HCT116 (cell line): ENCODE measurements at regions not wholly inside any gene's neighbourhood (a gene's known extent, or its start where the extent isn't known, plus 50 kb on each side); places are given as distances from the start of the nearest gene placed in this dataset.

Source experiments
- ATAC-seq: fragments of 200-7000 bp; cut with Tn5 transposase; 2 replicates; pipeline ENCODE4 v1.9.1; 2020; ENCODE audit warnings: mild to moderate bottlenecking, moderate library complexity
- BruUV-seq: library from RNA; stranded (reverse); fragments of 400-500 nt; replicated peaks from 2 replicates; lab custom pipeline; 2021; lab: Mats Ljungman, UMichigan
- CTCF ChIA-PET: fragments of 300-600 bp; sonication (Branson Sonifier 250); formaldehyde crosslinking; loops from one replicate; lab custom pipeline; 2021; ENCODE audit warnings: antibody characterized with exemption; lab: Charles Lee
- POLR2A ChIA-PET: fragments of 300-600, 350-600 bp; sonication (Branson Sonifier 250); formaldehyde crosslinking; loops from one replicate; lab custom pipeline; 2021; ENCODE audit warnings: antibody characterized with exemption; lab: Charles Lee
- RAD21 ChIA-PET, 2 experiments: fragments of 300-600 bp; sonication (Branson Sonifier 250); formaldehyde crosslinking; loops; one replicate each; lab custom pipeline; 2023; ENCODE audit warnings: low total read pairs in 2 of 2; ENCODE audit not compliant: uncharacterized antibody in 2 of 2, unreplicated experiment in 2 of 2, low non-redundant PET in 1 of 2; lab: Charles Lee
- DNase-seq: peaks from one replicate; pipeline ENCODE4 v3.0.0-alpha.2; 2010; ENCODE audit warnings: low read depth, low spot score
- H2AFZ ChIP-seq: fragments of 200-600 bp; shearing (Covaris generic), sonication (generic); 2 replicates; pipeline ENCODE4 v1.6.1; 2017; ENCODE audit warnings: low read depth, mixed run types, mixed read lengths, antibody characterized with exemption, low read length; ENCODE audit not compliant: poor library complexity, severe bottlenecking
- H3K27ac ChIP-seq: 2 replicates; pipeline ENCODE4 v1.5.1; 2012; ENCODE audit warnings: low read depth, low read length
- H3K27me3 ChIP-seq: fragments of 200-600 bp; sonication (generic); 2 replicates; pipeline ENCODE4 v1.6.1; 2016; ENCODE audit warnings: mixed run types, low read length, mixed read lengths; ENCODE audit not compliant: insufficient read depth
- H3K36me3 ChIP-seq, 2 experiments: fragments of 200-500 bp in 1 of 2; fragments of 200-600 bp in 1 of 2; sonication (Bioruptor generic) in 1 of 2; sonication (generic) in 1 of 2; 2 replicates each; pipeline versions ENCODE4 v1.5.1 to v1.6.1; 2014 to 2016; ENCODE audit warnings: low read length in 2 of 2, inconsistent platforms in 1 of 2, mixed read lengths in 1 of 2, mixed run types in 1 of 2; ENCODE audit not compliant: insufficient read depth in 2 of 2, control insufficient read depth in 1 of 2
- H3K4me1 ChIP-seq, 2 experiments: fragments of 200-600 bp in 1 of 2; sonication (generic) in 1 of 2; 2 replicates each; pipeline versions ENCODE4 v1.5.1 to v1.6.1; 2012 to 2017; ENCODE audit warnings: low read length in 2 of 2, inconsistent platforms in 1 of 2, mild to moderate bottlenecking in 1 of 2, mixed read lengths in 1 of 2, mixed run types in 1 of 2, moderate library complexity in 1 of 2; ENCODE audit not compliant: insufficient read depth in 2 of 2, control insufficient read depth in 1 of 2
- H3K4me2 ChIP-seq: fragments of 200-600 bp; sonication (generic); 2 replicates; pipeline ENCODE4 v1.6.1; 2017; ENCODE audit warnings: mixed run types, low read length, mixed read lengths
- H3K4me3 ChIP-seq, 2 experiments: fragments of 200-600 bp in 1 of 2; sonication (generic) in 1 of 2; replicated peaks in 1 of 2; 2 replicates each; pipeline ENCODE4 v1.5.1; 2011 to 2016; ENCODE audit warnings: low read length in 2 of 2, control low read depth in 1 of 2, low read depth in 1 of 2, mild to moderate bottlenecking in 1 of 2, mixed read lengths in 1 of 2, mixed run types in 1 of 2
- H3K79me2 ChIP-seq: fragments of 200-600 bp; sonication (generic); 2 replicates; pipeline ENCODE4 v1.6.1; 2017; ENCODE audit warnings: mild to moderate bottlenecking, mixed run types, low read length, moderate library complexity, mixed read lengths; ENCODE audit not compliant: insufficient read depth
- H3K9ac ChIP-seq: fragments of 200-600 bp; sonication (generic); 2 replicates; pipeline ENCODE4 v1.6.1; 2016; ENCODE audit warnings: low read length, mixed read lengths
- H3K9me2 ChIP-seq: fragments of 200-600 bp; sonication (generic), shearing (Covaris generic); 2 replicates; pipeline ENCODE4 v1.6.1; 2017; ENCODE audit warnings: mixed run types, mild to moderate bottlenecking, moderate library complexity; ENCODE audit not compliant: insufficient read depth
- H3K9me3 ChIP-seq, 2 experiments: fragments of 200-500 bp in 1 of 2; fragments of 200-600 bp in 1 of 2; sonication (Bioruptor generic) in 1 of 2; sonication (generic) in 1 of 2; 2 replicates each; pipeline ENCODE4 v1.6.1; 2014 to 2017; ENCODE audit warnings: low read length in 2 of 2, mixed read lengths in 2 of 2, inconsistent platforms in 1 of 2, low read depth in 1 of 2, mild to moderate bottlenecking in 1 of 2, mixed run types in 1 of 2, moderate library complexity in 1 of 2; ENCODE audit not compliant: control insufficient read depth in 1 of 2, insufficient read depth in 1 of 2
- H4K20me1 ChIP-seq: fragments of 200-600 bp; sonication (generic), shearing (Covaris generic); 2 replicates; pipeline ENCODE4 v1.6.1; 2017; ENCODE audit warnings: mixed run types, mild to moderate bottlenecking, moderate library complexity; ENCODE audit not compliant: insufficient read depth
- CBX3 ChIP-seq: IDR thresholded peaks from 2 replicates; pipeline ENCODE4 v1.6.1; 2012; ENCODE audit warnings: low read depth
- CEBPB ChIP-seq: IDR thresholded peaks from 2 replicates; pipeline ENCODE4 v1.6.1; 2012; ENCODE audit warnings: low read depth
- CTCF ChIP-seq, 3 experiments: fragments of 200-600 bp in 1 of 3; sonication (generic) in 1 of 3; IDR thresholded peaks in 2 of 3; conservative IDR thresholded peaks in 1 of 3; 2 replicates each; pipeline ENCODE4 v1.5.1; 2012 to 2017; ENCODE audit warnings: low read depth in 2 of 3, low read length in 2 of 3, antibody characterized with exemption in 1 of 3, borderline replicate concordance in 1 of 3, control low read depth in 1 of 3, mild to moderate bottlenecking in 1 of 3, mixed read lengths in 1 of 3, mixed run types in 1 of 3, moderate library complexity in 1 of 3; ENCODE audit not compliant: insufficient read depth in 1 of 3
- EGR1 ChIP-seq: IDR thresholded peaks from 2 replicates; pipeline ENCODE4 v1.6.1; 2012; ENCODE audit warnings: low read depth
- EZH2 ChIP-seq: fragments of 200-600 bp; sonication (generic); IDR thresholded peaks from 2 replicates; pipeline ENCODE4 v1.6.1; 2017; ENCODE audit warnings: antibody characterized with exemption, mixed run types
- EZH2phosphoT487 ChIP-seq: fragments of 200-600 bp; IDR thresholded peaks from 2 replicates; pipeline ENCODE4 v1.6.1; 2018; ENCODE audit warnings: antibody characterized with exemption, borderline replicate concordance
- FOSL1 ChIP-seq: IDR thresholded peaks from 2 replicates; pipeline ENCODE4 v1.6.1; 2012; ENCODE audit warnings: low read depth
- JUND ChIP-seq: IDR thresholded peaks from 2 replicates; pipeline ENCODE4 v1.6.1; 2012
- MAX ChIP-seq: IDR thresholded peaks from 2 replicates; pipeline ENCODE4 v1.6.1; 2012
- POLR2A ChIP-seq: IDR thresholded peaks from 2 replicates; pipeline ENCODE4 v1.7.0; 2011; ENCODE audit warnings: borderline replicate concordance; ENCODE audit not compliant: insufficient read depth, insufficient read length; ENCODE audit errors: extremely low read depth
- POLR2AphosphoS5 ChIP-seq: IDR thresholded peaks from 2 replicates; pipeline ENCODE4 v1.6.1; 2011; ENCODE audit warnings: mild to moderate bottlenecking, low read depth, low read length, moderate library complexity
- RAD21 ChIP-seq: IDR thresholded peaks from 2 replicates; pipeline ENCODE4 v1.6.1; 2012; ENCODE audit warnings: low read depth, mild to moderate bottlenecking
- REST ChIP-seq: IDR thresholded peaks from 2 replicates; pipeline ENCODE4 v1.6.1; 2012; ENCODE audit warnings: low read depth
- SIN3A ChIP-seq: IDR thresholded peaks from 2 replicates; pipeline ENCODE4 v1.6.1; 2012; ENCODE audit warnings: low read depth
- SP1 ChIP-seq: IDR thresholded peaks from 2 replicates; pipeline ENCODE4 v1.6.1; 2012; ENCODE audit warnings: low read depth
- SRF ChIP-seq: IDR thresholded peaks from 2 replicates; pipeline ENCODE4 v1.6.1; 2012; ENCODE audit warnings: low read depth
- TCF7L2 ChIP-seq: IDR thresholded peaks from 2 replicates; pipeline ENCODE4 v1.7.0; 2011; ENCODE audit warnings: borderline replicate concordance, inconsistent platforms; ENCODE audit not compliant: insufficient read depth, insufficient read length; ENCODE audit errors: extremely low read depth
- YY1 ChIP-seq: IDR thresholded peaks from 2 replicates; pipeline ENCODE4 v1.6.1; 2011; ENCODE audit warnings: low read length, low read depth, moderate library complexity, mild to moderate bottlenecking; ENCODE audit not compliant: insufficient replicate concordance; ENCODE audit errors: extremely low read depth
- ZBTB33 ChIP-seq: IDR thresholded peaks from 2 replicates; pipeline ENCODE4 v1.6.1; 2011; ENCODE audit warnings: mild to moderate bottlenecking, low read length, moderate library complexity; ENCODE audit not compliant: insufficient replicate concordance; ENCODE audit errors: extremely low read depth
- ZFX ChIP-seq: fragments of 450-650 bp; IDR thresholded peaks from 2 replicates; pipeline ENCODE4 v1.6.1; 2017
- intact Hi-C: fragments of 100-400 bp; cut with micrococcal nuclease; formaldehyde crosslinking; loops from 2 replicates; pipeline ENCODE4 v1.10.0; 2022

- Histone ChIP-seq H3K27me3 (no peaks in the 10 kb centered on the region), H3K9me3 (no peaks in the 10 kb centered on the region), H3K9me2 (no peaks in the 10 kb centered on the region), H3K27ac (no peak overlapping the region), H3K79me2 (no peaks in the 10 kb centered on the region), H3K36me3 (no peaks in the 10 kb centered on the region), H2AFZ (no peak overlapping the region), H4K20me1 (no peaks in the 10 kb centered on the region), H3K4me2 (no peak overlapping the region), H3K9ac (no peak overlapping the region), H3K4me3 (no peak overlapping the region), H3K4me1 (no peaks in the 10 kb centered on the region)
- ATAC-seq (no peak), DNase-seq (no peak)
- TF ChIP-seq ZFX, result no peak
- no peak for TF ChIP-seq TCF7L2
- TF ChIP-seq CTCF (IDR thresholded peaks at IDR 0.05 in 2 of 3, conservative IDR thresholded peaks at IDR 0.05 in 1 of 3; ENCODE audit: borderline replicate concordance in 1 of 3, insufficient read depth in 1 of 3, low read depth in 2 of 3, low read length in 2 of 3), result no peak
- no peak for TF ChIP-seq EZH2
- no peak for TF ChIP-seq CBX3
- no peak for TF ChIP-seq REST
- TF ChIP-seq POLR2A, result no peak
- no peak for TF ChIP-seq YY1
- TF ChIP-seq POLR2AphosphoS5, result no peak
- no peak for TF ChIP-seq SIN3A
- TF ChIP-seq MAX, result no peak
- TF ChIP-seq EZH2phosphoT487, result no peak
- no peak for TF ChIP-seq SP1
- TF ChIP-seq FOSL1, result no peak
- TF ChIP-seq JUND, result no peak
- TF ChIP-seq SRF, result no peak
- TF ChIP-seq ZBTB33, result no peak
- no peak for TF ChIP-seq RAD21
- no peak for TF ChIP-seq EGR1
- no peak for TF ChIP-seq CEBPB
- no TSS peak for BruUV-seq
- CTCF ChIA-PET, result no interaction called here
- intact Hi-C loops, result no loop called here
- POLR2A ChIA-PET, result no interaction called here
- RAD21 ChIA-PET, result no interaction called here
These were observed 173.6 kb upstream of the MGAT4C start for GRCh38 chr12:86429824-86430223.
